ENCODE measurements at regions not wholly inside any gene's neighbourhood (a gene's known extent, or its start where the extent isn't known, plus 50 kb on each side); places are given as distances from the start of the nearest gene placed in this dataset.

DNA sequence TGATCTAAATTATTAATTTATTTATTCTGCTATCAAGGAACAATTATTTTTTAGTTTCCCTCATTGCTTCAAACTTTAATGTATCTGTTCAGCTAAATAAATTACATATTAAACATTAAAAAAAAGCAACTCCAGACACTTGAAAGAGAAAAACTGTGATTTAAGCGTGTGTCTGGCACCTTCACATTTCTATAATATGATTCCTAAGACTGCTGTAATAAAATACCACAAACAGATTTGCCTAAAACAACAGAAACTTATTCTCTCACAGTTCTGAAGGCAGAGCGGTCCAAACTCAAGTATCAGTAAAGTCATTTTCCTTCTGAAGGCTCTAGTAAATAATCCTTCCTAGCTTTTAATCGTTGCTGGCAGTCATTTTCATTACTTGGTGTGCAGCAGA lies 580.4 kb upstream of the KCND2 start:
- TF ChIP-seq, protein P1, sequence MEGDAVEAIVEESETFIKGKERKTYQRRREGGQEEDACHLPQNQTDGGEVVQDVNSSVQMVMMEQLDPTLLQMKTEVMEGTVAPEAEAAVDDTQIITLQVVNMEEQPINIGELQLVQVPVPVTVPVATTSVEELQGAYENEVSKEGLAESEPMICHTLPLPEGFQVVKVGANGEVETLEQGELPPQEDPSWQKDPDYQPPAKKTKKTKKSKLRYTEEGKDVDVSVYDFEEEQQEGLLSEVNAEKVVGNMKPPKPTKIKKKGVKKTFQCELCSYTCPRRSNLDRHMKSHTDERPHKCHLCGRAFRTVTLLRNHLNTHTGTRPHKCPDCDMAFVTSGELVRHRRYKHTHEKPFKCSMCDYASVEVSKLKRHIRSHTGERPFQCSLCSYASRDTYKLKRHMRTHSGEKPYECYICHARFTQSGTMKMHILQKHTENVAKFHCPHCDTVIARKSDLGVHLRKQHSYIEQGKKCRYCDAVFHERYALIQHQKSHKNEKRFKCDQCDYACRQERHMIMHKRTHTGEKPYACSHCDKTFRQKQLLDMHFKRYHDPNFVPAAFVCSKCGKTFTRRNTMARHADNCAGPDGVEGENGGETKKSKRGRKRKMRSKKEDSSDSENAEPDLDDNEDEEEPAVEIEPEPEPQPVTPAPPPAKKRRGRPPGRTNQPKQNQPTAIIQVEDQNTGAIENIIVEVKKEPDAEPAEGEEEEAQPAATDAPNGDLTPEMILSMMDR (IDR thresholded peaks at IDR 0.05): no peak
- no peak for TF ChIP-seq POLR2A (IDR thresholded peaks at IDR 0.05)
- TF ChIP-seq EP300 (IDR thresholded peaks at IDR 0.05): no peak

All from tibial nerve (tissue), 4 donors.